NAMALWA (cell line): ENCODE measurements at regions not wholly inside any gene's neighbourhood (a gene's known extent, or its start where the extent isn't known, plus 50 kb on each side); places are given as distances from the start of the nearest gene placed in this dataset.

Experiments used
- DNase-seq: peaks from one replicate; pipeline ENCODE4 v3.0.0-alpha.2; 2015; ENCODE audit warnings: low spot score

DNA sequence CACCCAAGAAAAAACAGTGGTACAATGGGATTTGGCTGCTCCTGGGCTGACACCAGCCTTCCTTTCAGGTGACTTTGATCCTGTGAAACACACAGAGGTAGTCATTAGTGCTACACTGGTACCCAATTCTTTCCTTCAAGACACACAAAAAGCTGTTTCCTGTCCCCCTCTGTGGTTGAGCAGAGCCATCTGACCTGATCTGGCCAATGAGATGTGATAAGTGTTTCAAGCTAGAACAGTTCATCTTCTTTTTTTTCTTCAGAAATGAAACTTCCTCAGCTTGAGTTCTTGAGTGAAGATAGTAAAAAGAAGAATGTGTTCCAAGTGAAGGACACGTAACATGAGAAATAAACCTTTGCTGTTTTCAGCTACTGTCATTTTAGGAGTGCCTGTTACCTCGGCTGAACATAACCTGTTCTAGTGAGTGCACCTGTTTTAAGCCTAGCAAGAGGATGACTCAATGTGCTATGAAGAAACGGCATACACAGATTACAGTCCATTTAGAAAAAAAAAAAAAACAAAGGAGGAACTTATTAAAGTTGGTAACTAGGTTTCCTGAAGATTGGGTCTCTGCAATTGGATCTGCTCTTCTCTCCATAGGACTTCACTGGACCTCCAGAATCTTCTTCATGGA lies 287.8 kb downstream of the GAS1 start:
- no peak for DNase-seq

GRCh38 chr9:86655147-86655546 lies 292.2 kb downstream of the GAS1 start:
- no peak for DNase-seq

DNA sequence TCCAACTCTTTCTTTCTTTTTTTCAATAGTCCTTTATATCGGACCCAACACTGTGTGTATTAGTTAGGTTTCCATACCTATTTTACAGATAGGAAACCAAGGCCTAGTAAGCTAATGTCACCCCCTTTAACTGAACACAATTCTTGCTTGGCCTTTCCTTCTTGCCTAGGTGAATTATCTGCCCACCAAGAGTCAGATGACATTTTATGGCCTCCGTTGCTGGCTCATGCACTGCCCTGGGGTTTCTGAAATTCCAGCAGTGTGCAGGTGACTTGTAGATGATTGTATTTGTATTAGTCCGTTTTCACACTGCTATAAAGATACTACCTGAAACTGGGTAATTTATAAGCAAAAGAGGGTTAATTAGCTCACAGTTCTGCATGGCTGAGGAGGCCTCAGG lies 293.8 kb downstream of the GAS1 start:
- no peak for DNase-seq

DNA sequence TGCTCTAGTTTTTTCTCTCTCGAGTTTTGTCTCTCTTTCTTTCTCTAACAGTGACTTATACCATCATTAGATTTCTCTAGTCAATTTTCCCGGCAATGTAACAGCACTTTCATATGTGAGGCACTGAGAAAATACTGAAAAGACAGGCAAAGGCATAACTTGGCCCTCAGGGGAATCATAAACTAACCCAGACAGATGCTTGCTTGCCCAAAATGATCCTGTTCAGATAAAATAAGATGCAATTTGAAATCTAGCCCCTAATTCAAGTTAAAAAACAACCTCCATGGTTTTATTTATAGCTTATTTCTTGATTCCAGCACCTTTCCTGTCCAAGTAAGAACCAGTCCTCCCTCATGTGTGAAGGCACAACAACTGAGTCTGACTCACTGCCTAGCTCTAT lies 294.6 kb downstream of the GAS1 start:
- no peak for DNase-seq

DNA sequence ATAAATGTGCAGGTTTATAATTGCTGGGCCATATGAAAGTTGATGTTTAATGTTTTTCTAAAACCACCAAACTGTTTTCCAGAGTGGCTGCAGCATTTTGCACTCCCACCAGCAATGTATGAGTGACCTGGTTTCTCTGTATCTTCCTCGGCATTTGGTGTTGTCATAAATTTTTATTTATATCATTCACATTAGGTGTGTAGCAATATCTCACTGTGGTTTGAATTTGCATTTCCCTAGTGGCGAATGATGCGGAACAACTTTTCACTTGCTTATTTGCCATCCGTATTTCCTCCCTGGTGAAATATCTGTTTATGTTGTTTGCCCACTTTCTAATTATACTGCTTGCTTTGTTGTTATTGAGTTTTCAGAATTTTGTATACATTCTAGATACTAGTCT lies 295.7 kb upstream of the TUT7 start:
- peak; percentile 4 for DNase-seq

- DNase-seq, result no peak
Measured at GRCh38 chr9:86648828-86649170, 294.6 kb upstream of the TUT7 start.

DNA sequence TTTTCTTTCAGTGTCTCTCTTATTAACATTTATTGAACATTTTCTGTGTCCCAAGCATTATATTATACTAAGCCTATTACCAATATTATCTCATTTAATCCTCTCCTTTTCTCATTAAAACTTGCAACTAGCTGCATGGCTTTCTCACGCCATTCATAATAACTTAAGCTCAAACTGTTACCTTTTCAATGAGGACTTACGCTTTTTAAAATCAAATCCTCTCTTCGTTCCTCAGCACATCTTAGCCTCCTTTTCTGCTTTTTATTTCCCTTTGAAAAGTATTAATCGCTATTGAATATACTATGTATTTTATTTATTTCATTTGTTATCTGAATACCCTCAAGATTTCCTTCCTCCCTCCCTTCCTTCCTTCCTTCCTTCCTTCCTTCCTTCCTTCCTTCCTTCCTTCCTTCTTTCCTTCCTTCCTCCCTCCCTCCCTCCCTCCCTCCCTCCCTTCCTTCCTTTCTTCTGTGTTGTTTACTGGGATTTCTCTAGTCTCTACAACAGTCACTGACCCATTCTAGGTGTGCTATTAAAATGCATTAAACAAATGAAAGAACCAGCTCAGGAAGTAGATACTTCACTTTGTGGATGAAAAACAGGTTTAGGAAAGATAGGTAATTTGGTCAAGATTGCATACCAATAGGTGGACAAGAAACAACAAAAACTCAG lies 294.1 kb upstream of the TUT7 start:
- no peak for DNase-seq

DNA sequence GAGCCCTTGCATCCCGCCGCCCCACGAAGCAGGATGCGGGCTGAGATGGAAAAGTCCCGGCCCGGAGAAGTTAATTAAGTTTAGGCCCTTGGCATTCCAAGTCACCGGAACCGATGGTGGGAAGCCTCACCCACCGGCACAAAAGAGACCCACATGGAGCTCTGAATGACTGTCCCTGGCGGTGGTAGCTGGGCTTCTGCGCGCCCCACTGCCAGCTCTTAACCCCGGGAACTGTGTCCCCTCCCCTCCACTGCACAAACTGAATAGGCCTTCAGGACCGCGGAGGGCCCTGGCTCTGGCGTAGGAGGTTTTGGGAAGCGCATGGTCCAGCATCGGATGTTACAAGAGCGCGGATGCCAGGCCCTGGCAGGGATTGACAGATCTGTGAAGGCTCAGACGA lies 291.1 kb upstream of the TUT7 start:
- DNase-seq, result no peak

DNA sequence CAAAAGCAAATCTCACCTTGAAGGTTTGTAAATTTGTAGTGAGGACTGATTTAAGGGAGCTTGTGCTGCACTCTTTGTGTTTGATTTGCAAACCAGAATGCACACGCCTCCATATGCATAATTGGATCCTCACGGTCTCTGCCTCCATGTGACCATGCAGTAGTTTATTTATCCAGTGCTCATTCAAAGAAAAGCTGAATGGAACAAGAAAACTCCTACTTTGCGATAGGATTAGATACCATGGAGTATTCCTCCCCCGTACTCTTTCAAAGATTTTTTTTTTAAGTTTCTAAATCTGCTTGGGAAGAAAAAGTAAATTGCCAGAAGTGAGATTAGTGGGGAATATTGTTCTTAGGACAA lies 290.4 kb upstream of the TUT7 start:
- DNase-seq, result no peak

DNA sequence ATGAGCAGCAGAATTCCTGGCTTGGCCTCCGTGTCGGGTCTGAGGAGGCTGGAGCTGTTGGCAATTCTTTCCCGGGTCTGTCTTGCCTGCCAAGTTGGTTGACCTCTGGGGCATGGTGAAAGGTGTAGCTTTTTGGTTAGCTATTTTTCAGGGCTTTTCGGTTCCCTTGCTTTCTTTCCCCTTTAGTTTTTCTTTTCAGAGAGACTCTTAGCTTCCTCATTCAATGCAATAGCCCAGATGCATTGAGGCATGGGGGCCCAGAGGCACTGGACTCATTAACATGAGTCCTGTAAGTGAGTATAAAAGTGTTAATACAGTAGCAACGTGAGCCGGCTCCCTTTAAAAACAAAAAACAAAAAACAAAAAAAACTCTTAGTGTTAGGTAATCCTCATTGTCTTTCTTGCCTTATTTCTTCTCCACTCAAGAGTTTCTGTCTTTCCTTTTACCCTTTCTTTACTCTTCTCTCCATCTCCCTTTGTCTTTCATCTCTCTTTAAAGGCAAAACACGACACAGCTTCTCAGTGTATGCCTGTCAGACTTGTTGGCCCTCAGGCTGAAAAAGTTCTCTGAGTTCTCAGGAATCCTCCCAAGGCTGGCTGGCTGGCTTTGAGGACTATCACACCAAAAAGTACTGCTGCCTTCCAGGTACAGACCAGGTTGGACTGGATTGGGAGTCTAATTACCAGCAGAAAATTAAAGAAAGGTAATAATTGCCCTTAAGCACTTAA lies 289.9 kb upstream of the TUT7 start:
- DNase-seq, result no peak

DNA sequence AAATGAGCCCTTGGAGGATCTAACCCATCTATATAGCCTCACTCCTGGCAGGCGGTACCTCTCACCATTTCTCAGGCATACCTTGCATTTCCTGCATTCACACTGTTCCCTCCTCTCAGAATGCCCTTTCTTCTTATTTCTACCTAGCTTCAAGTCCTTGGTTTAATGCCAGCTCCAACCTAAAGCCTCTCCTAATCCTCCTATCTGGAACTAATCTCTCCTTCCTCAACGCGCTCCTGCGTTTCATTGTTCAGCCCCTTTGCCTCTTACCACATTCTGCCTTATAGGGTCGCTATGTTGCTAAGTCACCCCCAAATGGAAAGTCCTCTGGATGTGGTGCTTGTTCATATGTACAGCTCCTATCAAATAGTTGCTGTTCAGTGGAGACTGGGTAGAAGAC lies 288.5 kb upstream of the TUT7 start:
- DNase-seq, result no peak

- no peak for DNase-seq
Measured at GRCh38 chr9:86641970-86642369, 287.8 kb upstream of the TUT7 start.

- no peak for DNase-seq
Measured at GRCh38 chr9:86639899-86640379, 285.7 kb upstream of the TUT7 start.

- no peak for DNase-seq
Measured at GRCh38 chr9:86639287-86639686, 285.1 kb upstream of the TUT7 start.

DNA sequence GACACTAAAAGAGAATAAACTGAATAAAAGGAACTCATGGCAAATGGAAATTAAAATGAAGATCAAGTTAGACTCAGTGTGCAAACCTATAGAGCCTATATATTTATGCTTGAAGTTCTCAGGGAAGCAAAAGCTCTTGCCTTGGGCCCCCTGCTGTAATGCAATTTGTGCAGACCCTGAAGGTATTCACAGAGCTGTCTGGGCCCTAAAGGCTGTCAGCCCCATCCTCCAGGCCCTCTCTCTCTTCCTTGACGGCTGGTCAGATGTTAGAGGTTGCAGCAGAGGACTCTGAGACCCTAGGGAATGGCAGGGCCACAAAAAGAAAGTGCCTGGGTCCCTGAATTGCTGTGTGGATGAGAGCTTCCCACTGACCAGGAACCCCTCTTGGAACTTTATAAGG lies 283.9 kb upstream of the TUT7 start:
- no peak for DNase-seq

GRCh38 chr9:86637515-86637914 lies 283.3 kb upstream of the TUT7 start:
- peak; percentile 37 for DNase-seq

GRCh38 chr9:86636519-86636918 lies 282.3 kb upstream of the TUT7 start:
- no peak for DNase-seq

GRCh38 chr9:86636038-86636437 lies 281.8 kb upstream of the TUT7 start:
- no peak for DNase-seq

- no peak for DNase-seq
Measured at GRCh38 chr9:86634501-86634900, 280.3 kb upstream of the TUT7 start.

DNA sequence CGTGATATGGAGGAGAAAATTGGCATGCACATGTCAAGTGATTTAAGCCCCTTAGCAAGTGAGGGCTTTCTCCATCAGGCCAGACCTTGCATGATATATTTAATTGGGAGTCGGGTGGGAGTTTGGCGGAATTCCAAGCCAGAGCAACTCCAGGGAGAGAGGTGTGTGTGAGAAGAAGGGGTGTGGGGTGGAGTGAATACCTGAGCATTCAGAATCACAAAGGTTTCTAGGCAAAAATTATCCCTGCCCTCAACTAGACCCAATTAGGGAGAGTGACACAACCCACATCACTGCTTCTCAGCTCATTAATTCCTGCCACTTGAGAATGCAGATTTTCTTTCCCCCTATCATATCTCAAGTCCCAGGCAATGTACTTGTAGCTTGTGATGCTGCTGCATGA lies 279.7 kb upstream of the TUT7 start:
- no peak for DNase-seq

GRCh38 chr9:86632537-86632936 lies 278.3 kb upstream of the TUT7 start:
- no peak for DNase-seq

DNA sequence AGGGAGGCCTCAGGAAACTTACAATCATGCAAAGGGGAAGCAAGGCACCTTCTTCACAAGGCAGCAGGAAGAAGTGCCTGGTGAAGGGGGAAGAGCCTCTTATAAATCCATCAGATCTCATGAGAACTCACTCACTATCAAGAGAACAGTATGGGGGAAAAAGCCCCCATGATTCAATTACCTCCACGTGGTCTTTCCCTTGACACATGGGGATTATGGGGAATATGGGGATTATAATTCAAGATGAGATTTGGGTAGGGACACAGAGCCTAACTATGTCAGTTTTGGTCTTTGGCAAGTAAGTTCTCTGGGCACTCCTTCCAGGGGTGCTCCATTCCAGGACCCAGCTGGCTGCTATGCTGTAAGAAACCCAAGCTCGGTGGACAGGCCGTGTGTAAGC lies 275.3 kb upstream of the TUT7 start:
- no peak for DNase-seq

DNA sequence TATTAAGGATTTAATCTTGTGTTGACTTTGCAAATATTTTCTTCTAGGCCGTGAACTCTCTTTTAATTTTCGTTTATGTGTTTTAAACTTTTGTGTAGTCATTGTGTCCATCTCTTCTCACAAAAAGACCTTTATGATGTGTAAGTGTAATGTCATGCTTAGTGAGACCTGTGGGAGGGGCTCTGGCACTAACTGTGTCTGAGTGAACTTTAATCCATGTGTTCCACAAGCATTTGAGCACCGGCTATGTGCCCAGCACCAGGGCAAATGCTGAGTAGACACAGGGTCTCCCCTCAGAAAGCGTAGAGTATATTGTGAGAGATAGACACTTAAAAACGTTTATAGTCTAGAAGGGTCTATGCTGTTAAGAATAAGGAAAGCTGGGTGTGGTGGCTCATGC lies 272.6 kb upstream of the TUT7 start:
- no peak for DNase-seq

GRCh38 chr9:86624630-86625029 lies 270.4 kb upstream of the TUT7 start:
- no peak for DNase-seq
